Mammary epithelial cell (primary cell): ENCODE measurements at regions not wholly inside any gene's neighbourhood (a gene's known extent, or its start where the extent isn't known, plus 50 kb on each side); places are given as distances from the start of the nearest gene placed in this dataset.

Experiments
- EZH2 ChIP-seq: IDR thresholded peaks from 2 replicates; pipeline ENCODE4 v1.6.1; 2012; ENCODE audit warnings: low read length, inconsistent platforms, borderline replicate concordance
- TF ChIP-seq, protein P1 (sequence below), 2 donors: IDR thresholded peaks in 1 of 2; conservative IDR thresholded peaks in 1 of 2; 2 replicates each; pipeline ENCODE4 v1.5.1; 2011 to 2012; ENCODE audit warnings: inconsistent platforms in 2 of 2, low read length in 2 of 2, mild to moderate bottlenecking in 2 of 2, control low read depth in 1 of 2, low read depth in 1 of 2; ENCODE audit not compliant: insufficient read depth in 1 of 2; ENCODE audit errors: extremely low read depth in 1 of 2

DNA sequence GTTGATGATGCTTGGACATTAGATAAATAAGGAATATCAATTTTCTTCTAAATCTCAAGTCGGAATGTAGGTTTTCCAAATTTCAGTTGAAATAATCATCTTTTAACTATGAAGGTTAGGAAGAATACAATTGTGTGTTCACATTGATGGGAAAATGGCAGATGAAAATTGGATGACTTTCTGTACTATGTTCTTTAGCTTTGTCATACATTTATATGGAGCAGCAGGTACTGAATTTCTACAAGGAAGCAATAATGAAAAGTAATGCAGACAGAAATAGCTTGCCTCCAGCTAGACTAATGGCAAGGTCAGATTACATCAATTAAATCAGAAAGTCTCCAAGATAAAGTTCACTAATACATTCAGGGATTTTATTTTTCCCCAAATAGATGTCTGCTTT lies 1423.7 kb upstream of the PCDH20 start:
- TF ChIP-seq, protein P1, sequence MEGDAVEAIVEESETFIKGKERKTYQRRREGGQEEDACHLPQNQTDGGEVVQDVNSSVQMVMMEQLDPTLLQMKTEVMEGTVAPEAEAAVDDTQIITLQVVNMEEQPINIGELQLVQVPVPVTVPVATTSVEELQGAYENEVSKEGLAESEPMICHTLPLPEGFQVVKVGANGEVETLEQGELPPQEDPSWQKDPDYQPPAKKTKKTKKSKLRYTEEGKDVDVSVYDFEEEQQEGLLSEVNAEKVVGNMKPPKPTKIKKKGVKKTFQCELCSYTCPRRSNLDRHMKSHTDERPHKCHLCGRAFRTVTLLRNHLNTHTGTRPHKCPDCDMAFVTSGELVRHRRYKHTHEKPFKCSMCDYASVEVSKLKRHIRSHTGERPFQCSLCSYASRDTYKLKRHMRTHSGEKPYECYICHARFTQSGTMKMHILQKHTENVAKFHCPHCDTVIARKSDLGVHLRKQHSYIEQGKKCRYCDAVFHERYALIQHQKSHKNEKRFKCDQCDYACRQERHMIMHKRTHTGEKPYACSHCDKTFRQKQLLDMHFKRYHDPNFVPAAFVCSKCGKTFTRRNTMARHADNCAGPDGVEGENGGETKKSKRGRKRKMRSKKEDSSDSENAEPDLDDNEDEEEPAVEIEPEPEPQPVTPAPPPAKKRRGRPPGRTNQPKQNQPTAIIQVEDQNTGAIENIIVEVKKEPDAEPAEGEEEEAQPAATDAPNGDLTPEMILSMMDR (conservative IDR thresholded peaks at IDR 0.05 in 1 of 2, IDR thresholded peaks at IDR 0.05 in 1 of 2; ENCODE audit: extremely low read depth in 1 of 2, insufficient read depth in 1 of 2, low read depth in 1 of 2, low read length in 2 of 2) = no peak
- TF ChIP-seq EZH2 = no peak
